ENCODE measurements at regions not wholly inside any gene's neighbourhood (a gene's known extent, or its start where the extent isn't known, plus 50 kb on each side); places are given as distances from the start of the nearest gene placed in this dataset.

GRCh38 chr12:28898038-28898437 lies 251.0 kb upstream of the FAR2 start:
- DNase-seq (ENCODE audit: low spot score): no peak
- no peak for TF ChIP-seq CTCF (IDR thresholded peaks at IDR 0.05; ENCODE audit: extremely low read depth, missing control alignments)

- no peak for DNase-seq (ENCODE audit: low spot score)
- TF ChIP-seq CTCF (IDR thresholded peaks at IDR 0.05; ENCODE audit: extremely low read depth, missing control alignments): no peak
Measured at GRCh38 chr12:28899951-28900350, 249.1 kb upstream of the FAR2 start.

GRCh38 chr12:28905220-28905955 lies 243.7 kb upstream of the FAR2 start:
- no peak for DNase-seq (ENCODE audit: low spot score)
- no peak for TF ChIP-seq CTCF (IDR thresholded peaks at IDR 0.05; ENCODE audit: extremely low read depth, missing control alignments)

- DNase-seq (ENCODE audit: low spot score): no peak
- TF ChIP-seq CTCF (IDR thresholded peaks at IDR 0.05; ENCODE audit: extremely low read depth, missing control alignments): no peak
Measured at GRCh38 chr12:28908646-28909045, 240.4 kb upstream of the FAR2 start.

- TF ChIP-seq CTCF (IDR thresholded peaks at IDR 0.05; ENCODE audit: extremely low read depth, missing control alignments): no peak
- DNase-seq (ENCODE audit: low spot score): no peak
Measured at GRCh38 chr12:28909291-28909690, 239.8 kb upstream of the FAR2 start.

- TF ChIP-seq CTCF (IDR thresholded peaks at IDR 0.05; ENCODE audit: extremely low read depth, missing control alignments): no peak
- no peak for DNase-seq (ENCODE audit: low spot score)
Measured at GRCh38 chr12:28925719-28926376, 223.2 kb upstream of the FAR2 start.

GRCh38 chr12:28930704-28931103 lies 218.4 kb upstream of the FAR2 start:
- DNase-seq (ENCODE audit: low spot score): no peak
- TF ChIP-seq CTCF (IDR thresholded peaks at IDR 0.05; ENCODE audit: extremely low read depth, missing control alignments): no peak
